ELR (cell line): ENCODE measurements at regions not wholly inside any gene's neighbourhood (a gene's known extent, or its start where the extent isn't known, plus 50 kb on each side); places are given as distances from the start of the nearest gene placed in this dataset.
A peak's percentile ranks its signal among the peaks of the same experiment; 100 is the strongest.

ENCODE experiments used
- DNase-seq: peaks from one replicate; pipeline ENCODE4 v3.0.0-alpha.2; 2015; ENCODE audit warnings: low read depth

DNA sequence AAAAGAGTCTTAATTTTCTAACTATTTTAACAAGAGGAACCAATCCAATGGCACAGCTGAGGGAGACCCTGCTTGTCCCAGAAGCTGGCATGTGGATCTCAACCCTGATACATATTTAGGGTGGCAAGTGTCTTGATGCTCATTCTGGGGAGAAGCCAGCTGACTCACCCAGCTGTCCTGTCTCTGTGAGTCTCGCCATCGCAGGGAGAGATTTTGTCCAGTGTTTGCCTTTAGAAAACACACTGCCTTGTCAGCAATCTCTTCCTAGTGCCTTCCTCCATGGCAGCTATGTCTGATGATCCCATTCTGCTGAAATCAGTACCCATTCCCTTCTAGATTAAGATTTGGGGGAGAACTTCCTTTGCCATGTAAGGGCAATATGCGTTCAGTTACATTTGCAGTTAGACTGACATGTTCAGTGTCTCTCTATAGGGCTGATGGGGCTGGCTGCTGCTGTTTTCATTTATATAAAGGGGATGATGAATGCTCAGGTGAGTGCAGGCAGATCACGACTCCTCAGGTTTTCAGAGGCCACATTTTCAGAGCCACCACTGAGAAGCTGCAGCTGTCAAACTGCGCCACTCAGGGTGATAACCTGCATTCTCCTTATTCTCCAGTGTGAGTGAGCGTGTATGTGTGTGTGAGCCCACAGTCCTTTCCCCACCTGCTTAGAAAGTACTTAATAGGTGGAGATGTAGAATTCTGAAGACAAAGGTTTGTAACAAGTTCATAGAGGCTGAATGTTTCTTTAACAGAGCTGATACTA is 217.0 kb downstream of the GAS1 start:
- no peak for DNase-seq

GRCh38 chr9:86724529-86724928 is 222.8 kb downstream of the GAS1 start:
- no peak for DNase-seq

- DNase-seq, result no peak
Measured at GRCh38 chr9:86723346-86723745, 224.0 kb downstream of the GAS1 start.

DNA sequence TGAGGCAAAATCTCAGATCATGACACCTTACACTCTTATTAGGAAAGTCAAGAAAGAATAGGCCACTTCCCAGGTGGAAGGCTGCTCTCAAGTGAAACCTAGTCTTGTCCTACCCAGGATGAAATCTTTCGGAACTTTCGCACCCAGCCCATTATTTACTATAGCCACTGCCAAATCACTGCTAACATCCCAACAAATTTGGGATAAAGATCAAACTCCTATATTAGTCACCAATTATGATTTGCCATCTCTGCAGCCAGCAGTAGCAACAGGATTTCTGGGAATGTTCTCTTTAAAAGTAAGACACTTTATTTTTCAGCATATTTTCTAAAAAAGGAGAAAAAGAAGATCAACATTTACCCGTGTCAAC is 224.6 kb downstream of the GAS1 start:
- no peak for DNase-seq

DNA sequence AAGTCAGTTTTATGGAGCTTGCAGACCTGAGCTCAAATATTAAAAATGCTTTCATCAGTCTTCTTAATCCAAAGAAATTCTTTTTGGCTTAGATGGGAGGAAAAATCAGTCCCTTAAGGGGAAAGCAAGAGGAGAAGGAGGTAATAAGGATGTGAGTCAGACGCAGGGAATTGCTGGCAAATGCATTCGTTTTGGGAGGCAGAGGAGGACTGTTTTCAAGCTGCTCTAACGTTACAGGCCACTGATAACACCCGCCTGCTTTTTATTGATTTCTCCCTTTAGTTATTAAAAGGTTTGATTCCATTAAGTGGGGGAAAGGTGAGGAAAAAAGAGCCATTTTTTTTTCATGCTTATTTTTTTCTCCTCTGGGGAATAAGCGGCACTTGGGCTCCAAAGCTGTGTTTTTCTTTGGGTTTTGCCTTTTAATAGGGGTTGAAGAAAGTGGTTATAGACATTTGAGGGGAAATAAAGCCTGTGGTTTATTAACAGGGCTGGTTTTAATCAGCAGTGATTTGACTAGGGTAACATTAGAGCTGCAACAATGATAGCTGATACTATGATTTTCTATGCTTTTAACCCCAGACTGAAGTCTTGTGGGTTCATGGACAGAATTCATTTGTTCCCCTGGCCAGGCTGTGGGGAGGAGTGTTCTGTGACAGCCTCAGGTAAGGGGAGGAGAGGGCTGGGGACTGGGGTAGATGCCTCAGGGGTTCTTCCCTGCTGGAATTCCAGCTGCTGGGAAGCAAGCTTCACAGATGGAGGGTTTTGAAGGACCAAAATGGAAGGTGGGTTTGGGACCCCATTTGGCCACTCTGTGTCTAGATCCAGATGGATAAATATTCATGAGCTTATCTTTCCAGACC is 225.2 kb downstream of the GAS1 start:
- DNase-seq, result peak; percentile 86

DNA sequence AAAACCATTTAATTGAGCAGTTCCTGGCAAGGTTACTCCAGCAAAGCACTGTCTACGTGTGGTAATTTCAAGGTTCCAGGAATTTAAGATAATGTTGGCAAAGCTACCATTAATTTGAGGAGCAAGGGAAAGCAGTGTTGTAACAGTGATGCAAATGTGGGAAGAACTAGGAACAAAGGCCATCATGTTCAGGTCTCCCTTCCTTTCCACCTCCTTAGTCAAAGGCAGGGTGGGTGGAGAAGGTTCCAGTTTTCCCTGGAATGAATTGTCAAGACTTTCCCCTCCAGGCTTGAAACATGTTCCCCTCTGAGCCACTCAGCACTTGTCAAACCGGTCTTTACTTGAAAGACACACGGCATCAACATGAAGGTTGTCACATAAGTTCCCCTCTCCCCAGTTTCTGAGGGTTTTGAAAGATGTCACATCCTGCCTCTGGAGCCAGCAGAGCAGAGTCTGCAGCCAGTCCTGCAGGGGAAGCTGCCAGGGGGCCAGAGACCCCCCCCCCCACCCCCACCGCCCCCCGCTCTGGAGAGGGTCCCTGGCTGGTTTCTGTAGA is 226.0 kb downstream of the GAS1 start:
- no peak for DNase-seq

DNA sequence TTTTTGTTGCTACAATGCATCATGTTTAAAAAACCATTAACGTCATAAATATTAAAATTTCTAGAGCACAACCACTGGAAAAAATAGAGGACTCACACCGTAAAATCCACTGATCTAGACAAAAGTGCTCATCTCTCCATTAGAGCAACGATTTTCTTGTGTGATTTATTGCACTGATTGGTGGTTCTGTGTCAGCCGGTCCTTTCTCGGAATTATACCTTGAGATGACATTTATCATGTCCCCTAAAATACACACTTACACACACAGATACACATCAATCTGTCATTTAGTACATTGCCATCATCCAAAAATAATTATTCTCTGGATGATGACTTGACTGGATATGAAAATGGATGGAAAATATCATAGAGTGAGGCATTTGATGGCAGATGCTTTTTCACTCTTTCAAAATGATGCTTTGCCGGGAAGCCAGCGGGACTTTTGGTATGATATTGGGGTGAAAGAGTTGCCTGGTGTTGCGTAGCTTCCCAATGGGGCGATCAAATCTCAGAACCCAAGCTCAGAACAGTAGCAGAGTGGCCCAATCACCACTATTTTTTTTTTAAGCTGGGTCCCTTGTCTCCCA is 226.6 kb downstream of the GAS1 start:
- no peak for DNase-seq

- no peak for DNase-seq
Measured at GRCh38 chr9:86718388-86719049, 228.8 kb downstream of the GAS1 start.

GRCh38 chr9:86716326-86716922 is 230.9 kb downstream of the GAS1 start:
- no peak for DNase-seq

DNA sequence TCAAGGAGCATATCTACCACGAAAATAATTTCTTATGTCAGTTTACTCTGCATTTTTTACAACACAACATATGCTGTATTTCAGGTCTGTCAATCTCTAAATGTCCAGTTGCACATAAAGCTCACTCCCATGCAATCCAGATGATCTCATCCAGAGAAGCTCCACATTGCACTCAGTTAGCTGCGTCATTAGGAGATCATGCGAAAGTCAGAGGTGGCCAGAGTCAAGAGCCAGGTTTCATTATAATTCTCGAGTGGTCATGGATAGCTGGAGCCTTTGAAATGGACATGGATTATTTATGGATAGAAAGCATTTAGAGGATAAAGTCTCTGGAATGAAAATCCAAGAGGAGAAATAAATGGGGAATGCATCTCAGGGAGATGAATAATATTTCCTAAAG is 232.3 kb downstream of the GAS1 start:
- DNase-seq, result peak; percentile 63

DNA sequence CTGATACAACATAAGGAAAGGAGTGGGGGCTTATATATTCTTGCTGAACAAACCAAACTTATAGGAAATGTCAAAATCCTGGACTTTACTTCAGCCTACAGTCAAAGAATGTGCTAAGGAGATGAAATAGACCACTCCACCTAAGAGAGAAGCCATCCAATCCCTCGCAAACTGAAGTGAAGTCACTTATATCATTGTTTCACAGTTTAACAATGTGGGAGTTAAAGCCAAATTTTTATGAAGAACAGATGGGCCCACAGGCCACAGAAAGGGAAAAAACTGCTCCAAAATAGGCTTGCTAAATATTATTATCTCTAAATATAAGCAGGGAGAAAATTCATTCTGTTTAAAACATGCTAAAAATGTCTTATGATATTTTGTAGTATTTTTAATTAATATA is 233.3 kb downstream of the GAS1 start:
- DNase-seq, result no peak

DNA sequence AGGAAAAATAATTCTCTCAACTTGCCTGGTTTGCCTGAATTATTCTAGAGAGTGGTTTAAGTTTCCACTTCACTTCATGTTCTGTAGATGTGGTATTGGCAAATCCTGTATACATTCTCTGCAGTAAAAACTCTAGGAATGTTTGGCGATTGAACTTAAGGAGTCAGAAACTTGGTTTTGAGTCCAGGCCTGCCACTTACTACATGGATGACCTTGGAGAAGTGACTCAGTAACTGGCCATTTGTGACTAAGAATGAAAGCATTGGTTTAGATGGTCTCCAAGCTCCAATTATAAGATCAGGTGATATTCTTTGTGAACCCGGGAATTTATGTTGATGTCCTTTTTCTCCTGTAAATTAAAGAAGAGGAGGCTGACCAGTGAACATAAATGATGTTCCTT is 233.8 kb downstream of the GAS1 start:
- DNase-seq, result peak; percentile 70

- DNase-seq, result no peak
Measured at GRCh38 chr9:86708918-86709835, 238.1 kb downstream of the GAS1 start.

DNA sequence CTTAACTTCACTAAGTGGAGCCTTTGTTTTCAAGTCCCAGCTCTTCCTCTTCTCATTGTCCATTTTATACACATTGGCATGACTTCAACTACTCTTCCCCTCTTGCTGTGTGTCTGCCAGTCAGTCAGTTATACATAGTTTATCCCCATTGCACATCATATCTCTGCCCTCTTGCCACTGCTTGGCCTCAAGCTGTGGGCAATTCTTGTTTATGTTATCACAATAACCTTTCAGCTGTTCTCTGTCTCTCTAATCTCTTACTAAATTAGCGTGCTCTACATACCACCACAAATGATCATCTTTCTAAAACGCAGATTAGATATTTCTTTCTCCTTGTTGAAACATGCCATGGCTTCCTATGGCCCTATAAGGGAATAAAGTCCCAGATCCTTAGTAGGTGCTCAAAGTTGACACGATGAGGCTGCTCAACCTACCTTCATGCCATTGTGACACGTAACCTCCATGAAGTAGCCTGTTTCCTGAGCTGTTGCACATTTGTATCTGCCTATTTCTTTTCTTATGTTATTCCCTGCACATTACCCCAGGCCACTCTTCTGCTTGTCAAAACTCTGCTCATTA is 239.3 kb downstream of the GAS1 start:
- no peak for DNase-seq

- DNase-seq, result peak; percentile 43
Measured at GRCh38 chr9:86706391-86706790, 240.9 kb downstream of the GAS1 start.

GRCh38 chr9:86705490-86705889 is 241.8 kb downstream of the GAS1 start:
- DNase-seq, result peak; percentile 47

- peak; percentile 23 for DNase-seq
Measured at GRCh38 chr9:86703346-86703745, 244.0 kb downstream of the GAS1 start.

GRCh38 chr9:86700629-86701028 is 246.7 kb downstream of the GAS1 start:
- no peak for DNase-seq

DNA sequence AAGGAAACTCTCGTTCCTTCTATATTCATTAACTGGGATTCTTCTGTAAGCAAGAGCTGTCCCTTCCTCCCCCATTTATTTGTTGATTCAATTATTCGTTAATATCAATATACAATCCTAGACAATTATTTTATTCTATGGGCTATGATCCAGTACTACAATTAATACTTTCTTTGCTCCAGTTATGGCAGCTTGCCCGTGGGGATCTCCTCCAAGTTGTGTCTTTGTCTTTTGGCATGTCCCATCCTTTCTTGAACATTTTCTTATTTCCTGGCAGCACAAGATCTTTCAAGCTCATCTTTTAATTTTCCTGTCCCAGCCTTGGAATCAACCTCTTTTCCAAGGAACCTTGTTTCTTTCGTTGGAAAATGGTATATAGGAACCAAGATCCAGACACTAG is 249.3 kb downstream of the GAS1 start:
- no peak for DNase-seq

DNA sequence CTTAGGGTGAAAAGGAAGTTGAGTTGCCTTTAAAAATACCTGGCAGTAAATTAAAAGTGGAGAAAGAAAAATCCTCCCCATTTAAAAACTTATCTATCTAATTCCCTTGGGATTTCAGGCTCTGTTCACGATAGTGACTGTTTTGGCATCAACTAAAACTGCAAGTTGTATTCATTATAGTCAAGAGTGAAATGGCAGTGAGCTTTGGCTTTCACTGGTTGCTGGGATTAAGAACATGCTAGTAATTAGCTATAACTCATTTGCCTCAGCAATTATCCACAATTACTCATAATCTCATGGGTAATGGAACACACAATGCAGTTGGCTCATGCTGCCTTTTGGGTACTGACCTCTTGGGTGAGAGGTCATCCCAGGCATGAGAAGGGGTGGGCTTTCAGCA is 250.1 kb downstream of the GAS1 start:
- DNase-seq, result no peak
